Skeletal muscle satellite cell (primary cell): ENCODE measurements at regions not wholly inside any gene's neighbourhood (a gene's known extent, or its start where the extent isn't known, plus 50 kb on each side); places are given as distances from the start of the nearest gene placed in this dataset.

Experiments
- H3K27me3 ChIP-seq: 2 replicates; pipeline ENCODE4 v1.7.0; 2013; ENCODE audit warnings: low read length; ENCODE audit not compliant: control insufficient read depth, insufficient read depth
- H3K36me3 ChIP-seq: 2 replicates; pipeline ENCODE4 v1.7.0; 2013; ENCODE audit warnings: mild to moderate bottlenecking, control low read depth, low read length; ENCODE audit not compliant: insufficient read depth
- H3K4me1 ChIP-seq: 2 replicates; pipeline ENCODE4 v1.7.0; 2013; ENCODE audit warnings: low read length; ENCODE audit not compliant: control insufficient read depth, insufficient read depth
- H3K4me2 ChIP-seq: 2 replicates; pipeline ENCODE4 v1.7.0; 2013; ENCODE audit warnings: mild to moderate bottlenecking, low read length
- H3K4me3 ChIP-seq: 2 replicates; pipeline ENCODE4 v1.7.0; 2013; ENCODE audit warnings: low read length
- H3K9ac ChIP-seq: 2 replicates; pipeline ENCODE4 v1.7.0; 2013; ENCODE audit warnings: mild to moderate bottlenecking, low read depth, low read length, moderate library complexity
- H3K9me3 ChIP-seq: replicated peaks from 2 replicates; pipeline ENCODE4 v1.7.0; 2013; ENCODE audit warnings: mild to moderate bottlenecking, control low read depth, low read length

DNA sequence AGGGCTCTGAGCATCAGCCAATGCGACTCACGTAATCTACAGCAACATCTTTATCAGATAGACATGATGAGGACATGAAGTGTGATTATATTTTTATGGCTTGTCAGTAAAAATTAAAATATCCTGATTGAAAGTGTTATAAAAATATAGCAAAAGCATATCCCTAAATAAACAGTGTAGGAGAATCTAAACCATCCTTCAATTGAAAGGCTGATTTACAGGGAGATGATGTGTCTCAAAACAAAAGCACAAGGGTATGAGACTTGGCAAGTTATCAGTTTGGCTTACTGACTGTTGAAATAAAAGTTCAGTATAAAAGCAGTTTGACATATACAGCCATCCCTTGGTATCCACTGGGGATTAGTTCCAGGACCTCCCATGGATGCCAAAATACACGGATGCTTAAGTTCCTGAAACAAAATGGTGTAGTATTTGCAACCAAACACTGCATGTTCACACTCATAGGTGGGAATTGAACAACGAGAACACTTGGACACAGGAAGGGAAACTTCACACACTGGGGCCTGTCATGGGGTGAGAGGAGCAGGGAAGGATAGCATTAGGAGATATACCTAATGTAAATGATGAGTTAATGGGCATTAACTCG is 149.9 kb upstream of the MAP1B start:
- Histone ChIP-seq H3K9me3 (no peaks in the 10 kb centered on the region), H3K27me3 (peaks cover 42% of the 10 kb centered on the region), H3K4me2 (no peak overlapping the region), H3K4me1 (no peaks in the 10 kb centered on the region), H3K36me3 (no peaks in the 10 kb centered on the region), H3K9ac (no peak overlapping the region), H3K4me3 (no peak overlapping the region)

DNA sequence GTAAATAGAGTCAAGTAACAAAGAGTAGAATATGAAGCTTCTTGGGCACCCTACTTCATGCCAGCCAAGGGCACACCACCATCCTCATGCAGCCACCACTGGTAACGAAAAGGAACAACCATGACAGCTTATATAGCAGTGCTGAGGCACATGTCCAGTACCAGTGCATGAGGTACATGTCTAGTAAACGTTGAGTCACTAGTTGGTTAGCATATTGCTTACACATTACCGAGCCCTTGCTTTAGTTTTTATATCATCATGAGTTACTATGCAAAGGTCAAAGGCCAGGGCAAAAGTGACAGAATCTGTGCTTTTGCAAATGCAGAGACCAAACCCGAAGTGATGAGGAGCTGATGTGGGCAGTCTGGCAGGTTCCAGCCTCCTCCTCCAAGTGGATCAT is 147.1 kb upstream of the MAP1B start:
- Histone ChIP-seq H3K27me3 (peaks cover 46% of the 10 kb centered on the region), H3K9ac (no peak overlapping the region), H3K9me3 (no peaks in the 10 kb centered on the region), H3K4me2 (no peak overlapping the region), H3K4me1 (no peaks in the 10 kb centered on the region), H3K4me3 (no peak overlapping the region), H3K36me3 (no peaks in the 10 kb centered on the region)

DNA sequence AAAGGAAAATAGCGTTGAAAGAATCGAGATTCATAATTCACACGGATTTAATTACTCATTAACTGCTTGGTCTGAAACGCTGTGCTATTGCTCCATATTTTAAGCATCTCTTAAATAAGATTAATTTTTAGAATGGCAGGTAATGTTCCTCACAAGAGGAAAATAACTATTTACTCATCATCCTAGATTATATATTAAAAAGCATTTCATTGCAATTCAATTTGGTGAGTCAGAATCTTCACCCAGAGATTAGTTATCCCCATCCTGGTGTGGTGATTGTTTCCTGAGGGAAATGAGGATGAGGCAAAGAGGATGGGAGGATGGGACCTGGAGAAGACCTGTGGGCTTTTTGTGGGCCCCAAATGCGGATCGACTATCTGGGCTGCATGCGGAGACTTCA is 145.5 kb upstream of the MAP1B start:
- peaks cover 53% of the 10 kb centered on the region for H3K27me3 ChIP-seq
- no peaks in the 10 kb centered on the region for H3K36me3 ChIP-seq
- H3K9ac ChIP-seq: no peak overlapping the region
- no peaks in the 10 kb centered on the region for H3K9me3 ChIP-seq
- H3K4me1 ChIP-seq: no peaks in the 10 kb centered on the region
- H3K4me3 ChIP-seq: no peak overlapping the region
- H3K4me2 ChIP-seq: no peak overlapping the region

DNA sequence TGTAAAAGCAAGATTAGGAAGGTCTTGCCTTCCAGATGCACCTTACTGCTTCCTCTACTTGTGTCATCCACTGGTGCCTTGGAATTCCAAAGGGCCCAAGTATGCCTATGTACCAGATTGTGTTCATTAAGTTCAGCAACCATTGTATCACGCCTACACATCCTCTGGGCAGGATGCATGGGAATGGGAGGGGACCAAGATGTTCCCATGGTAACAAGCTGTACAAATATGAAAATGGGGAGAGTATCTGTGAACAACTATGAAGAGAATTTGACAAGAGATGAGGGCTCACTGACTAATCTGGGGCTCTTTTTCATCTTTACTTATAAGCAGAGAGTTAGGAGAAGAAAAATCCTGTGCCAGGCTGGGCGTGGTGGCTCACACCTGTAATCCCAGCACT is 137.8 kb upstream of the MAP1B start:
- H3K9ac ChIP-seq: no peak overlapping the region
- H3K4me1 ChIP-seq: peaks cover 3% of the 10 kb centered on the region
- no peaks in the 10 kb centered on the region for H3K9me3 ChIP-seq
- no peaks in the 10 kb centered on the region for H3K36me3 ChIP-seq
- no peak overlapping the region for H3K4me2 ChIP-seq
- H3K27me3 ChIP-seq: peaks cover 30% of the 10 kb centered on the region
- H3K4me3 ChIP-seq: no peak overlapping the region

DNA sequence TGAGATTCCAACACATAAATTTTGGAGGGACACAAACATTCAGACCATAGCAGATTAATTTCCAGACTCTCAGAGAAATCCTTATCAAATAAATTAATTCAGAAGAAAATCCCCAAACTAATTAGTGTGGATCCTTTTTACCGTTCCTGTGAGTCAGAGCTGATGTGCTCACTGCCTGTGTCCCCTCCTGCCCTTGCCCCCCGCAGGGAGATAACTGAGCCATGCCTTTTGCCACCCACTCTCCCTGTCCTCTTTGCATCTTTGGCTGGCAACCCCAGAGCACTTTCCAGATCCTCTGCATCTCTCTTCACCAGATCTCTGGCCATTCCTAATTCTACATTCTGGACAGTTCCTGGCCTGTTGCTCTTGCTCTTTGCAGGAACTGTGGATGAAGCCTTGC is 135.4 kb upstream of the MAP1B start:
- Histone ChIP-seq H3K4me2 (no peak overlapping the region), H3K36me3 (no peaks in the 10 kb centered on the region), H3K4me3 (no peak overlapping the region), H3K9ac (no peak overlapping the region), H3K27me3 (peaks cover 12% of the 10 kb centered on the region), H3K4me1 (peaks cover 7% of the 10 kb centered on the region), H3K9me3 (no peaks in the 10 kb centered on the region)

- H3K4me2 ChIP-seq: no peak overlapping the region
- no peak overlapping the region for H3K9ac ChIP-seq
- H3K4me3 ChIP-seq: no peak overlapping the region
These were observed 134.3 kb upstream of the MAP1B start for GRCh38 chr5:71972777-71973473.

GRCh38 chr5:71973563-71973962 is 133.7 kb upstream of the MAP1B start:
- no peak overlapping the region for H3K4me3 ChIP-seq
- no peak overlapping the region for H3K9ac ChIP-seq
- H3K4me1 ChIP-seq: peaks cover 7% of the 10 kb centered on the region
- H3K36me3 ChIP-seq: no peaks in the 10 kb centered on the region
- no peaks in the 10 kb centered on the region for H3K9me3 ChIP-seq
- H3K27me3 ChIP-seq: peaks cover 13% of the 10 kb centered on the region
- no peak overlapping the region for H3K4me2 ChIP-seq

More at GRCh38 chr5:71972777-71973473, 134.3 kb upstream of the MAP1B start:
- Histone ChIP-seq H3K4me1 (peaks cover 7% of the 10 kb centered on the region), H3K9me3 (no peaks in the 10 kb centered on the region), H3K36me3 (no peaks in the 10 kb centered on the region), H3K27me3 (peaks cover 16% of the 10 kb centered on the region)

DNA sequence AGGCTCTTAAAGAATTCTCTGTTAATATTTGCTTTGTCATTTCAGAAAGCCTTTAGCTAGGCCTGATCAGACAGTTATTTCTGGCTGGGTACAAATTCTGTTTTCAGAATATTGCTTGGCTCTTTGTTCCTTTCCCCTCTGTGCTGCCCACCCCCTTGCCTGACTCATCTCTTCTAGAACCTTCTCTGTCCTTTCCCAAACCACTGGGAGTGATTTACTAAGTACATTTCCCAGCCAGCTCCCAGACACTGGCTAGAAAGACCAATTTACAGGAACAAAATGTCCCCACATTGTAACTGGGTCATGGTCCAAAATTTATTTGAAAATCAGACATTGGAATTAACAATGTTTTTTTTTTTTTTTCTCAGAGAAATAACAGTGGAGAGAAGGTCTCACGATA is 133.1 kb upstream of the MAP1B start:
- Histone ChIP-seq H3K9ac (no peak overlapping the region), H3K9me3 (no peaks in the 10 kb centered on the region), H3K4me3 (no peak overlapping the region), H3K27me3 (peaks cover 10% of the 10 kb centered on the region), H3K36me3 (no peaks in the 10 kb centered on the region), H3K4me1 (peaks cover 7% of the 10 kb centered on the region), H3K4me2 (no peak overlapping the region)

DNA sequence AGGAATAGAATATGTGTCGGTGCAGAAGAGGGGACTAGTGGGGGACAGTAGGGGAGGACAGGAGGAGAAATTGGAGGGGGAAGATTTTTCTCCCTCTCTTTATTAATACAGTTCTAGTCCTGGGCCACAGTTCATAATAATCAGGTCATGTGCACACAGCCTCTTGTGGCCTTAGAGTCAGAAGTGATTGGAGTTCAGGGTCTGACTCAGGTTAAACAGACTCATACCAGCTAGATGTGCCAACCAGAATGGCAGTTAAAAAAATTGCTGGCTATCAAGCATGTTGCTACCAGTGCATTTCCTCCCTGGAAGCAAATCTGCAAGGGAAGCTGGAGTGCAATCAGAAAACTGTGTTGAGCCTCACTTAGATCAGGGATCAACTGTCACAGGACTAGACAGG is 132.7 kb upstream of the MAP1B start:
- H3K27me3 ChIP-seq: peaks cover 7% of the 10 kb centered on the region
- H3K36me3 ChIP-seq: no peaks in the 10 kb centered on the region

GRCh38 chr5:71976449-71976848 is 130.8 kb upstream of the MAP1B start:
- H3K9ac ChIP-seq: no peak overlapping the region

More for the DNA sequence above, 132.7 kb upstream of the MAP1B start:
- Histone ChIP-seq H3K4me2 (no peak overlapping the region), H3K4me1 (peaks cover 7% of the 10 kb centered on the region), H3K9me3 (no peaks in the 10 kb centered on the region), H3K9ac (no peak overlapping the region), H3K4me3 (no peak overlapping the region)

DNA sequence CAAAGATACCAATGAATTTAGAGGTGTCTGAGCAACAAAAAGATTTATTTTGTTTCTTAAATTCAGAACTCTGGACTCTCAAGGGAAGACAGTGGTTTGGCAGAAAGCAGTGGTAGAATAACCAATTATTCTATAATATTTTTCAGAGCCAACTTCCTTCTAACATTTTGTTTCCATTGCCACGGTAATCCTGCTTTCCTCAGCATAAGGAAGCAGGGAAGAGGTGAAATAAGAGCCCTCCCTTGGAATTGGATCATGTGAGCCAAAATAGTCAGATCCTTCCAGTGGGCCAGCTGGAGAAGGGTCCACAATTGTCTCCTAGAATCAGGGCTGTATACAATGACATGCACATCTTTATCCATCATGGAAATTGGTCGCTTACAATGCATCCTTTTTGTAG is 130.0 kb upstream of the MAP1B start:
- H3K4me2 ChIP-seq: no peak overlapping the region
- H3K9ac ChIP-seq: no peak overlapping the region
- H3K27me3 ChIP-seq: peaks cover 7% of the 10 kb centered on the region

More at GRCh38 chr5:71976449-71976848, 130.8 kb upstream of the MAP1B start:
- Histone ChIP-seq H3K4me3 (no peak overlapping the region), H3K4me2 (no peak overlapping the region), H3K27me3 (peaks cover 7% of the 10 kb centered on the region), H3K36me3 (no peaks in the 10 kb centered on the region), H3K9me3 (no peaks in the 10 kb centered on the region), H3K4me1 (peaks cover 7% of the 10 kb centered on the region)

DNA sequence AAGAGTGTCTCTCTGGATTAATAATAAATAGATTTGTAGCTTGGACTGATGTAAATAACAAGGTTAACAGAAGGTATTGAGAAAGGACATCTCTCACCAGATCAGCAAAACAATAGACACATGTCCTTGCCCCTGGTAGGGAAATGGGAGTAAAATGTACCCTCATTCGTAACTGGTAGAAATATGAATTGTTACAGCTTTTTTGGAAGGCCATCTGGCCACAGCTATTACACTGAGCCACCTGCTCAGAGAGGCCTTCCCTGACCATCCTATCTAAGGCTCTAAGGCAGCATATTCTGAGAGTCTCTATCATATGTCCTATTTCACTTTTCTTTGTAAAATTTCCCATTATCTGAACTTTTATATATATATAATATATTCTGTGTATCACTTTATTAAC is 129.1 kb upstream of the MAP1B start:
- H3K4me2 ChIP-seq: no peak overlapping the region
- no peak overlapping the region for H3K4me3 ChIP-seq
- H3K9ac ChIP-seq: no peak overlapping the region
- peaks cover 7% of the 10 kb centered on the region for H3K27me3 ChIP-seq
- H3K4me1 ChIP-seq: peaks cover 7% of the 10 kb centered on the region
- no peaks in the 10 kb centered on the region for H3K9me3 ChIP-seq
- no peaks in the 10 kb centered on the region for H3K36me3 ChIP-seq

More for the DNA sequence above, 130.0 kb upstream of the MAP1B start:
- no peak overlapping the region for H3K4me3 ChIP-seq
- no peaks in the 10 kb centered on the region for H3K36me3 ChIP-seq
- no peaks in the 10 kb centered on the region for H3K9me3 ChIP-seq
- peaks cover 7% of the 10 kb centered on the region for H3K4me1 ChIP-seq
